ENCODE measurements at regions not wholly inside any gene's neighbourhood (a gene's known extent, or its start where the extent isn't known, plus 50 kb on each side); places are given as distances from the start of the nearest gene placed in this dataset.

- DNase-seq (ENCODE audit: low spot score) = no peak
- in situ Hi-C loops (cut with MboI; ENCODE audit: low sequenced_read_pairs, unreplicated experiment) = no loop called here
- TF ChIP-seq CTCF (IDR thresholded peaks at IDR 0.05; ENCODE audit: borderline replicate concordance, control extremely low read depth, extremely low read depth, insufficient read depth, missing control alignments) = no peak
Observed at GRCh38 chr15:59886441-59886840, 117.7 kb upstream of the FOXB1 start.

- in situ Hi-C loops (cut with MboI; ENCODE audit: low sequenced_read_pairs, unreplicated experiment) = no loop called here
- no peak for TF ChIP-seq CTCF (IDR thresholded peaks at IDR 0.05; ENCODE audit: borderline replicate concordance, control extremely low read depth, extremely low read depth, insufficient read depth, missing control alignments)
- DNase-seq (ENCODE audit: low spot score) = no peak
Observed at GRCh38 chr15:59885832-59886231, 118.3 kb upstream of the FOXB1 start.

GRCh38 chr15:59879506-59880265, 124.4 kb upstream of the FOXB1 start:
- TF ChIP-seq CTCF (IDR thresholded peaks at IDR 0.05; ENCODE audit: borderline replicate concordance, control extremely low read depth, extremely low read depth, insufficient read depth, missing control alignments) = no peak
- no peak for DNase-seq (ENCODE audit: low spot score)
- in situ Hi-C loops (cut with MboI; ENCODE audit: low sequenced_read_pairs, unreplicated experiment) = no loop called here

- DNase-seq (ENCODE audit: low spot score) = no peak
- TF ChIP-seq CTCF (IDR thresholded peaks at IDR 0.05; ENCODE audit: borderline replicate concordance, control extremely low read depth, extremely low read depth, insufficient read depth, missing control alignments) = no peak
- in situ Hi-C loops (cut with MboI; ENCODE audit: low sequenced_read_pairs, unreplicated experiment) = no loop called here
Observed at GRCh38 chr15:59876140-59876539, 128.0 kb upstream of the FOXB1 start.

GRCh38 chr15:59873644-59874272, 130.4 kb upstream of the FOXB1 start:
- DNase-seq (ENCODE audit: low spot score) = no peak
- in situ Hi-C loops (cut with MboI; ENCODE audit: low sequenced_read_pairs, unreplicated experiment) = no loop called here
- TF ChIP-seq CTCF (IDR thresholded peaks at IDR 0.05; ENCODE audit: borderline replicate concordance, control extremely low read depth, extremely low read depth, insufficient read depth, missing control alignments) = no peak

GRCh38 chr15:59867086-59867855, 136.8 kb upstream of the FOXB1 start:
- no peak for DNase-seq (ENCODE audit: low spot score)
- TF ChIP-seq CTCF (IDR thresholded peaks at IDR 0.05; ENCODE audit: borderline replicate concordance, control extremely low read depth, extremely low read depth, insufficient read depth, missing control alignments) = no peak
- in situ Hi-C loops (cut with MboI; ENCODE audit: low sequenced_read_pairs, unreplicated experiment) = no loop called here

All from GM13976 (cell line).